Muscle of leg (tissue), 3 donors: ENCODE measurements at regions not wholly inside any gene's neighbourhood (a gene's known extent, or its start where the extent isn't known, plus 50 kb on each side); places are given as distances from the start of the nearest gene placed in this dataset.
"Not testable (repeated sequence)": the region's sequence is repeated elsewhere in the genome, so short reads cannot be mapped to it uniquely, and the experiment has no call there.

Experiments used
- DNase-seq: peaks from one replicate; pipeline ENCODE4 v3.0.0; 2013
- H3K27ac ChIP-seq: one replicate; pipeline ENCODE4 v1.5.1; 2013; ENCODE audit warnings: mild to moderate bottlenecking, low read length, control low read depth
- H3K27me3 ChIP-seq: one replicate; pipeline ENCODE4 v1.6.1; 2013; ENCODE audit warnings: low read length; ENCODE audit not compliant: control insufficient read depth, insufficient read depth
- H3K36me3 ChIP-seq: one replicate; pipeline ENCODE4 v1.6.1; 2013; ENCODE audit warnings: low read length; ENCODE audit not compliant: control insufficient read depth, insufficient read depth
- H3K4me1 ChIP-seq: one replicate; pipeline ENCODE4 v1.6.1; 2013; ENCODE audit warnings: low read length; ENCODE audit not compliant: control insufficient read depth, insufficient read depth
- H3K4me3 ChIP-seq: one replicate; pipeline ENCODE4 v1.5.1; 2013; ENCODE audit warnings: low read length, control low read depth
- H3K9me3 ChIP-seq: replicated peaks from 2 replicates; pipeline ENCODE4 v1.6.1; 2013; ENCODE audit warnings: low read depth, low read length; ENCODE audit not compliant: control insufficient read depth
- WGBS: methylation state at CpG from one replicate; pipeline ENCODE4 v1.1.5; 2013; ENCODE audit warnings: missing lambda C conversion rate; ENCODE audit not compliant: insufficient coverage; 5-methylcytosine and 5-hydroxymethylcytosine counted together

- WGBS: 94% methylated on average over 2 of the region's 7 CpGs
- H3K27me3 ChIP-seq: no peaks in the 10 kb centered on the region
- H3K27ac ChIP-seq: no peak overlapping the region
- no peaks in the 10 kb centered on the region for H3K4me1 ChIP-seq
- no peaks in the 10 kb centered on the region for H3K36me3 ChIP-seq
- no peaks in the 10 kb centered on the region for H3K9me3 ChIP-seq
- DNase-seq: no peak
- H3K4me3 ChIP-seq: no peak overlapping the region
These were observed 52.5 kb upstream of the WDFY3 start for GRCh38 chr4:85018983-85019382.

DNA sequence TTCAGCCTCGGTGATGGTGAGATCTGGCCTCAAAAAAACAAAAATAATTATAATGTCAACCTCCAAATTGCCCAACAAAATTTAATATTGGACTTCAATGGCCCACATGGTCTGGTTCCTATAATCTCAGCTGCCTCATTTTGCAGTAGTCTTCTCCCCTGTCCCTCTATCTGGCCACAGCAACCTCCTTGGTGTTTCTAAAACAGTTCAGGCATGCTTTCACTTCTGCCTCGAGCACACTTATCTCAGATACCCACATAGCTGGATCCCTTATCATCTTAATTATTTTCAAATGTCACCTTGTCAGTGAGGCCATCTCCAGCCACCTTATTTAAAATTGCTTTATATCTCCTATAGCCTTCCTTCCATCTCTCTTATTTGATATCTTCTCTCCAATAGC is 52.9 kb upstream of the WDFY3 start:
- DNase-seq: no peak
- H3K9me3 ChIP-seq: no peaks in the 10 kb centered on the region
- H3K27me3 ChIP-seq: no peaks in the 10 kb centered on the region
- no peak overlapping the region for H3K4me3 ChIP-seq
- no peaks in the 10 kb centered on the region for H3K36me3 ChIP-seq
- WGBS: 75% methylated on average over 2 of the region's 2 CpGs
- no peak overlapping the region for H3K27ac ChIP-seq
- no peaks in the 10 kb centered on the region for H3K4me1 ChIP-seq

DNA sequence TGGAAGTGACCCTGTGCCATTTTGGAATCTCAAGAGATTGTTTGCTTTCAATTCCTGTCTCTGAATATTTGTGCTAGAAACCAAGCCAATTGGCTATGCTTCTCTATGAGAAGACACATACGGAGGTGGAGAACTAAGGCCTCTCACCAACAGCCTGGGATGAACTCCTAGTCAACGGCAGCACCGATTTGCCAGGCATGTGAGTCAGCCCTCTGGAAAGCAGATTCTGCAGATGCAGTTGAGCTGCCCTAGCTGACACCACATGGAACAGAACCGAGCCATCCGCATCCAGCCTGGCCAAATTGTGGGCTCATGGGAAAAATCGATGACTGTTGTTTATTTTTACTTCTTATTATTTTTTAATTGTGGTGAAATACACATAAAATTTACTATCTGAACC is 58.2 kb upstream of the WDFY3 start:
- DNase-seq: no peak
- Histone ChIP-seq H3K4me3 (no peak overlapping the region), H3K36me3 (no peaks in the 10 kb centered on the region), H3K27ac (no peak overlapping the region), H3K9me3 (peaks cover 2% of the 10 kb centered on the region), H3K4me1 (no peaks in the 10 kb centered on the region), H3K27me3 (no peaks in the 10 kb centered on the region)
- 85% methylated on average over 3 of the region's 6 CpGs for WGBS

- no peaks in the 10 kb centered on the region for H3K27me3 ChIP-seq
- H3K36me3 ChIP-seq: no peaks in the 10 kb centered on the region
These were observed 62.4 kb upstream of the WDFY3 start for GRCh38 chr4:85028910-85029309.

DNA sequence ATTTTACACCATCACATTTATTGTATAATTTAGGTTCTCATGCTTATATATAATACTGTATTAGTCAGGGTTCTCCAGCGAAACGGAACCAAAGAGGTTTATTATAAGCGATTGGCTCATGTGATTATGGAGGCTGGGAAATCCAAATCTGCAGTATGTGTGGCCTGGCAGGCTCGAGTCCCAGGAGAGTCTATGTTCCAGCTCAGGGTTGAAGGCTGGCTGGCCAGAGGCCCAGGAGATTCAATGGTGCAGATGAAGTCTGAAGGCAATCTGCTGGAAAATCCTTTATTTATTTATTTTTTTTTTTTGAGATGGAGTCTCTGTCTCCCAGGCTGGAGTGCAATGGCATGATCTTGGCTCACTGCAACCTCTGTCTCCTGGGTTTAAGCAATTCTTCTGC is 63.0 kb upstream of the WDFY3 start:
- H3K4me3 ChIP-seq: no peak overlapping the region
- no peak for DNase-seq
- H3K36me3 ChIP-seq: no peaks in the 10 kb centered on the region
- WGBS: 90% methylated on average over 4 of the region's 4 CpGs
- no peak overlapping the region for H3K27ac ChIP-seq
- no peaks in the 10 kb centered on the region for H3K27me3 ChIP-seq
- peaks cover 11% of the 10 kb centered on the region for H3K9me3 ChIP-seq
- H3K4me1 ChIP-seq: no peaks in the 10 kb centered on the region

More at GRCh38 chr4:85028910-85029309, 62.4 kb upstream of the WDFY3 start:
- no peak overlapping the region for H3K4me3 ChIP-seq
- peak; percentile 5 for DNase-seq
- WGBS: 86% methylated on average over 2 of the region's 4 CpGs
- H3K4me1 ChIP-seq: no peaks in the 10 kb centered on the region
- no peak overlapping the region for H3K27ac ChIP-seq
- H3K9me3 ChIP-seq: peaks cover 11% of the 10 kb centered on the region

GRCh38 chr4:85030156-85030555 is 63.7 kb upstream of the WDFY3 start:
- DNase-seq: no peak
- Histone ChIP-seq H3K4me1 (no peaks in the 10 kb centered on the region), H3K27ac (no peak overlapping the region), H3K9me3 (peaks cover 11% of the 10 kb centered on the region), H3K36me3 (no peaks in the 10 kb centered on the region), H3K27me3 (no peaks in the 10 kb centered on the region), H3K4me3 (no peak overlapping the region)
- WGBS: 94% methylated on average over 2 of the region's 3 CpGs

- H3K9me3 ChIP-seq: peaks cover 11% of the 10 kb centered on the region
- H3K4me3 ChIP-seq, H3K4me1 ChIP-seq, DNase-seq, H3K36me3 ChIP-seq, H3K27me3 ChIP-seq, H3K27ac ChIP-seq: not testable (repeated sequence)
- 89% methylated on average over 6 of the region's 6 CpGs for WGBS
These were observed 67.3 kb upstream of the WDFY3 start for GRCh38 chr4:85033838-85034237.

DNA sequence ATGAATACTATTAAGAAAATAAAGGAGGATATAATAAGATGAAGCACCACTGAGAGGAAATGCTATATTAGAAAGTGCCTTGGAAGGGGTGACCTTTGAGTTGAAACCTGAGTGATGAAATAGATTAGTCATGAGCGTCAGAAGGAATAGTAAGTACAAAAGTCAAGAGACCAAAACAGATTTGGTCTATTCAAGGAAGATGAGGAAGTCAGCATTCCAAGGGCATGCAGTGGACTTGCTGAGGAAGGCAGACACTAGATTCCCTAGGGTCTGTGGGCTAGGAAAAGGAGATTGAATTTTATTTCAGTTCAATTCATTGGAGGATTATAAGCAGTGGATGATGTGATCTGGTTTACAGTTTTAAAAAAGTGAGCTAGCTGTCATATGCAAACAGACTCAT is 73.0 kb upstream of the WDFY3 start:
- Histone ChIP-seq H3K27me3 (no peaks in the 10 kb centered on the region), H3K4me3 (no peak overlapping the region), H3K36me3 (no peaks in the 10 kb centered on the region), H3K4me1 (no peaks in the 10 kb centered on the region), H3K9me3 (no peaks in the 10 kb centered on the region), H3K27ac (no peak overlapping the region)
- DNase-seq: no peak
- 67% methylated on average over 1 of the region's 1 CpG for WGBS

- not testable (repeated sequence) for H3K27ac ChIP-seq, H3K4me3 ChIP-seq, H3K36me3 ChIP-seq, H3K9me3 ChIP-seq, H3K27me3 ChIP-seq, H3K4me1 ChIP-seq, DNase-seq
- 100% methylated on average over 4 of the region's 6 CpGs for WGBS
These were observed 77.5 kb upstream of the WDFY3 start for GRCh38 chr4:85043812-85044496.

DNA sequence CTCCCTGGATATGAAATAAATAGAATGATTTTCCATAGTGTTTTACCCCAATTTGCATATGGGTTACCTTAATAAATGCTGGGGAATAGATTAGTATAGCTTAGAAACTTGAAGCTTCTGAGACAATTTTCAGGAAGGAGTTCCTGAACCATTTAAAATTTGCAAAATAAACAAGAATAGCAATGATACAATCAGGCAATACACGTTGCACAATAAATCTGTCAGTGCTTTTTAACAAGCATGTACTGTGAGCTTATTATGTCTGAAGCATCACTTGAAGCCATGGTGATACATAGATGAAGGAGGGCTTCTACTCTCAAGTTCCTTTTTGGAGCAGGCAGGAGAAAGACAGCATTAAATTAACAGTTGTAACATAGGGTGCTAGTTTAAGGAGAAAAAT is 84.2 kb upstream of the WDFY3 start:
- no CpG with 5 or more reads among the region's 1 CpG for WGBS
- Histone ChIP-seq H3K4me3 (no peak overlapping the region), H3K4me1 (no peaks in the 10 kb centered on the region), H3K27me3 (no peaks in the 10 kb centered on the region), H3K27ac (no peak overlapping the region), H3K9me3 (no peaks in the 10 kb centered on the region), H3K36me3 (no peaks in the 10 kb centered on the region)
- DNase-seq: no peak

DNA sequence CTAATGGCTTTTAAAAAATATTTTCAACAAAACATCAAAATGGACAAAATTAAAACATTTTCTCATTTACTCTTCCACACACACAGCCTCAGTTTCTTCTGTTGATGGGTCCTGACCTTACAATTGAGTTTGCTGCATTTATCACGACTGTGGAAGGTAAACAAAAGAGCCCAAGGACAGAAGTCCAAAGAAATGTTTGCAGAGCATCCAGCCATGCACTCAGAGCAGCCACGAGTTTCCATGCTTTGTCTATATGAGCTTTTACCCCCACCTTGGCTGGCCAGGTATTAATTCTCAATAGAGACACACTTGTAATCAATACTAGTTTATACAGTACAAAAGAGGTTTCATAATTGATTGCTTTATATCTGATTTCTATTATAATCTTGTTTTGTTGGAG is 85.0 kb upstream of the WDFY3 start:
- no peaks in the 10 kb centered on the region for H3K4me1 ChIP-seq
- no peaks in the 10 kb centered on the region for H3K27me3 ChIP-seq
- DNase-seq: no peak
- no peak overlapping the region for H3K4me3 ChIP-seq
- H3K36me3 ChIP-seq: no peaks in the 10 kb centered on the region
- H3K27ac ChIP-seq: no peak overlapping the region
- WGBS: 43% methylated on average over 1 of the region's 2 CpGs
- no peaks in the 10 kb centered on the region for H3K9me3 ChIP-seq
